ENCODE measurements at regions not wholly inside any gene's neighbourhood (a gene's known extent, or its start where the extent isn't known, plus 50 kb on each side); places are given as distances from the start of the nearest gene placed in this dataset.
"Not testable (repeated sequence)": the region's sequence is repeated elsewhere in the genome, so short reads cannot be mapped to it uniquely, and the experiment has no call there.

GRCh38 chr21:21860888-21861287, 862.7 kb downstream of the NCAM2 start:
- no peak for DNase-seq

GRCh38 chr21:21864321-21864840, 866.2 kb downstream of the NCAM2 start:
- DNase-seq = no peak

GRCh38 chr21:21897275-21897883, 899.2 kb downstream of the NCAM2 start:
- no peak for DNase-seq

GRCh38 chr21:21898801-21899200, 900.6 kb downstream of the NCAM2 start:
- no peak for DNase-seq

GRCh38 chr21:21902416-21902815, 904.2 kb downstream of the NCAM2 start:
- DNase-seq = not testable (repeated sequence)

- no peak for DNase-seq
Measured at GRCh38 chr21:21907271-21907670, 909.1 kb downstream of the NCAM2 start.

GRCh38 chr21:21915816-21916215, 917.6 kb downstream of the NCAM2 start:
- DNase-seq = no peak

GRCh38 chr21:21921410-21922232, 923.4 kb downstream of the NCAM2 start:
- DNase-seq = peak in 1 of 3 donors; percentile 2

GRCh38 chr21:21929226-21929625, 931.0 kb downstream of the NCAM2 start:
- DNase-seq = no peak

- DNase-seq = no peak
Measured at GRCh38 chr21:21929789-21930188, 931.6 kb downstream of the NCAM2 start.

GRCh38 chr21:21952566-21952965, 954.4 kb downstream of the NCAM2 start:
- DNase-seq = no peak

GRCh38 chr21:21955204-21955603, 957.0 kb downstream of the NCAM2 start:
- no peak for DNase-seq

GRCh38 chr21:21957490-21957889, 959.3 kb downstream of the NCAM2 start:
- DNase-seq = no peak

GRCh38 chr21:21963911-21964310, 965.7 kb downstream of the NCAM2 start:
- no peak for DNase-seq

GRCh38 chr21:21968810-21969209, 970.6 kb downstream of the NCAM2 start:
- no peak for DNase-seq

GRCh38 chr21:21969211-21969610, 971.0 kb downstream of the NCAM2 start:
- DNase-seq = no peak

- DNase-seq = no peak
Measured at GRCh38 chr21:21971384-21971783, 973.2 kb downstream of the NCAM2 start.

GRCh38 chr21:21973806-21974205, 975.6 kb downstream of the NCAM2 start:
- no peak for DNase-seq

- no peak for DNase-seq
Measured at GRCh38 chr21:21996891-21997290, 998.7 kb downstream of the NCAM2 start.

GRCh38 chr21:21997390-21998333, 999.5 kb downstream of the NCAM2 start:
- no peak for DNase-seq

- DNase-seq = peak in 1 of 3 donors; percentile 0
Measured at GRCh38 chr21:22019766-22020165, 1021.6 kb downstream of the NCAM2 start.

- no peak for DNase-seq
Measured at GRCh38 chr21:22020221-22020620, 1022.0 kb downstream of the NCAM2 start.

- DNase-seq = not testable (repeated sequence)
Measured at GRCh38 chr21:22023896-22024295, 1025.7 kb downstream of the NCAM2 start.
